ENCODE measurements at regions not wholly inside any gene's neighbourhood (a gene's known extent, or its start where the extent isn't known, plus 50 kb on each side); places are given as distances from the start of the nearest gene placed in this dataset.

DNA sequence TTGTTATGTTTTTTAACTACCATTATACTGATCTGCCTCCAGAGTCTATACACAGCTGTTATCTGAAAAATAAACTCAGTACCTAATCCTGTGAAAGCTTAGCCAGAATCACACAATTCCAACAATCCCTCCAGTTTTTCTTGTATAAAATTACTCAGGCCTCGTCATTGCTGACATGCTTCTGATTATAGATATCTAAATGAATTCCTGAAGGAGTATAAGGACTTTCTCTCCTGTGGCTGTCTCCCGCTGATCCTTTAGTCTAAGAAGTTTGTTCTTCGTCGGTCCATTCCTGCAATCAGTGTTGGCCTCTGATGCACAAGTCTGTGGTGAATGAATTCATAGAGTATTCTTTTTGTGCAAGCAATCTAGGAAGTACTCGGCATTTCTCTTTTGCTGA is 288.9 kb upstream of the SEMA3C start:
- no peak overlapping the region for H3K4me3 ChIP-seq (ENCODE audit: low read depth, low read length)
- DNase-seq (ENCODE audit: low read depth), result no peak
- TF ChIP-seq MYC (IDR thresholded peaks at IDR 0.05; ENCODE audit: low read depth, low read length) (no peak), POLR2A (IDR thresholded peaks at IDR 0.05; ENCODE audit: extremely low read depth, insufficient read length) (no peak)
- TF ChIP-seq, protein P1, sequence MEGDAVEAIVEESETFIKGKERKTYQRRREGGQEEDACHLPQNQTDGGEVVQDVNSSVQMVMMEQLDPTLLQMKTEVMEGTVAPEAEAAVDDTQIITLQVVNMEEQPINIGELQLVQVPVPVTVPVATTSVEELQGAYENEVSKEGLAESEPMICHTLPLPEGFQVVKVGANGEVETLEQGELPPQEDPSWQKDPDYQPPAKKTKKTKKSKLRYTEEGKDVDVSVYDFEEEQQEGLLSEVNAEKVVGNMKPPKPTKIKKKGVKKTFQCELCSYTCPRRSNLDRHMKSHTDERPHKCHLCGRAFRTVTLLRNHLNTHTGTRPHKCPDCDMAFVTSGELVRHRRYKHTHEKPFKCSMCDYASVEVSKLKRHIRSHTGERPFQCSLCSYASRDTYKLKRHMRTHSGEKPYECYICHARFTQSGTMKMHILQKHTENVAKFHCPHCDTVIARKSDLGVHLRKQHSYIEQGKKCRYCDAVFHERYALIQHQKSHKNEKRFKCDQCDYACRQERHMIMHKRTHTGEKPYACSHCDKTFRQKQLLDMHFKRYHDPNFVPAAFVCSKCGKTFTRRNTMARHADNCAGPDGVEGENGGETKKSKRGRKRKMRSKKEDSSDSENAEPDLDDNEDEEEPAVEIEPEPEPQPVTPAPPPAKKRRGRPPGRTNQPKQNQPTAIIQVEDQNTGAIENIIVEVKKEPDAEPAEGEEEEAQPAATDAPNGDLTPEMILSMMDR (IDR thresholded peaks at IDR 0.05; ENCODE audit: low read depth, low read length), result no peak
- TF ChIP-seq, protein P2, sequence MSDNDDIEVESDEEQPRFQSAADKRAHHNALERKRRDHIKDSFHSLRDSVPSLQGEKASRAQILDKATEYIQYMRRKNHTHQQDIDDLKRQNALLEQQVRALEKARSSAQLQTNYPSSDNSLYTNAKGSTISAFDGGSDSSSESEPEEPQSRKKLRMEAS (IDR thresholded peaks at IDR 0.05; ENCODE audit: low read depth, low read length), result no peak

DNA sequence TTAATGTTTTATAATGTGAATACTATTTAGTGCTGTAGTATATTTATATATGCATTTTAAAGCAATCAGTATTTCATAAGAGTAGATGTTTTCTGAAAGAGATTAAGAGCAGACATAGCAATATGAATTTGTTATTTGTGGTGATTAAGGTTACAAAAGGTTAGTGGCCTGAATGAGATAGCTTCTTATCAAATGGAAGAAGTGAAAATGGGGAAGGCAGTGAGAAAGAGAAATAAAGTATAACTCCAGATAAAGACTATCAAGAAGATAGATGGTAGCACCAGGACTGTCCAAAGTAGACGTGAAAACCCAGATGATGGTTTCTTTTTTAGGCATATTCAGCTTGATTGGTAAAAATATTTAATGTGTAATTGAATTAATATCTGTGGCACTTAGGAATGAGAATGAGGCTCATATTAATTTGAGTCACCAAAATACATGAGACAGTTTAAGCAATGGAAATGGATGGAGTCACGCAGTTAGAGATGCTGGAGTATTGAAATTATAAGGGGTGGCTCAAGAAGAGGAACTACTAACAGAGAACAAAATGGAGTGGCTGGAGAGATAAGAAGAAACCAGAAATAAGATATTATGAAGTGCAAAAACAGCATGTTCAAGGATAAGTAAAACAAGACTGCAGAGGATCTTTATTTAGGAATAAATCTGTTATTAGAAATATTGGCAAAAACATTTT is 288.0 kb upstream of the SEMA3C start:
- H3K4me3 ChIP-seq (ENCODE audit: low read depth, low read length), result no peak overlapping the region
- no peak for DNase-seq (ENCODE audit: low read depth)

DNA sequence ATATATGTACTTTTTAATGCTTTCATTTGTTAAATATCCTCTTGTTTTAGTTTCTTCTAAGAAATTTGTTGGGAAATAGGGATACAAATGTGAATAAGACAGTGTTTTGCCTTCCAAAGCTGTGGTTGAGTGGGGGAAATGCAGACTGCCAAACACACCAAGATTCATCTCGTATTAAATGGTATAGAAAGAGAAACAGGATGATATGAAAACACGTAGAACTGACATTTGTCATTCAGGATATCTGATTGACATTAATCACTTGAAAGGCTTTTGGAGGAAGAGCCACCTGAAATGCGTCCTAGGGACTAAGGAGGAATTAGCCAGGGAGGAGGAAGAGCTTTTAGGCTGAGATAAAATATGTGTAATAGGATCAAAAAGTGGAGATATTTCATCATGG is 287.4 kb upstream of the SEMA3C start:
- no peak for DNase-seq (ENCODE audit: low read depth)
- no peak overlapping the region for H3K4me3 ChIP-seq (ENCODE audit: low read depth, low read length)
- no peak for TF ChIP-seq POLR2A (IDR thresholded peaks at IDR 0.05; ENCODE audit: extremely low read depth, insufficient read length)
- TF ChIP-seq MYC (IDR thresholded peaks at IDR 0.05; ENCODE audit: low read depth, low read length), result no peak
- TF ChIP-seq, protein P1 (IDR thresholded peaks at IDR 0.05; ENCODE audit: low read depth, low read length), result no peak
- TF ChIP-seq, protein P2 (IDR thresholded peaks at IDR 0.05; ENCODE audit: low read depth, low read length), result no peak

More for the DNA sequence above, 288.0 kb upstream of the SEMA3C start:
- no peak for TF ChIP-seq POLR2A (IDR thresholded peaks at IDR 0.05; ENCODE audit: extremely low read depth, insufficient read length)

DNA sequence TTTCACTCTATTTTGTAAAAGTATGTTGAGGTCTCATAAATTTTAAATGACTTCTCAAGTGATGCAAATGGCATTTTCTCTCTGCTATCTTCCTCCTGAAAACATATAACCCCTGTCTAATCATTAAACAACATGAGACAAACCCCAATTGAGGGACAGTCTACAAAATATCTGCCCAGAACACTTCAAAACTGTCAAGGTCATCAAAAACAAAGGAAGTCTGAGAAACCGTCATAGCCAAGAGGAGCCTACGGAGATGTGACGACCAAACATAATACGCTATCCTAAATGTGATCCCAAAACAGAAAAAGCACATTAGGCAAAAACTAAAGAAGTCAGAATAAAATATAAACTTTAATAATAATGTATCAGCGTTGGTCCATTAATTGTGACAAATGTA is 282.3 kb upstream of the SEMA3C start:
- H3K4me3 ChIP-seq (ENCODE audit: low read depth, low read length), result no peak overlapping the region
- no peak for DNase-seq (ENCODE audit: low read depth)
- TF ChIP-seq, protein P2 (IDR thresholded peaks at IDR 0.05; ENCODE audit: low read depth, low read length), result no peak
- TF ChIP-seq, protein P1 (IDR thresholded peaks at IDR 0.05; ENCODE audit: low read depth, low read length), result no peak
- TF ChIP-seq POLR2A (IDR thresholded peaks at IDR 0.05; ENCODE audit: extremely low read depth, insufficient read length) (no peak), MYC (IDR thresholded peaks at IDR 0.05; ENCODE audit: low read depth, low read length) (no peak)

DNA sequence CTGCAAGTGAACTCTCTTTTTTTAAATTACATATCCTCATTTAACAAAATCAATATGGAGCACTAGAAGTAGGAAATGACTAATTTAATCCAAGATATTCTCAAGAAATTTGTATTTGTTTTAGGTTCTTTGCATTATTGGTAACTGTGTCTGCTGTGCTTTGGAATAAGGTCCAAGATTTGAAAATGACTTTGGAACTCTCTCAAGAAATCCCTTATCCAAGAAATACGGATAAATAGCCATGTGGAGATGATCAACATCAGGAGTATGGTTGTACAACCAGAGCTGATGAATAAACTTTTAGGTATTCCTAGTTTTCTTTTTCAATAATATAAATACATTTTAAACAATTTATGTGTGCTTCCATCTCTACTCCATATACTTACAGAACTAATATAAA is 279.9 kb upstream of the SEMA3C start:
- no peak for DNase-seq (ENCODE audit: low read depth)
- no peak for TF ChIP-seq POLR2A (IDR thresholded peaks at IDR 0.05; ENCODE audit: extremely low read depth, insufficient read length)
- TF ChIP-seq, protein P1 (IDR thresholded peaks at IDR 0.05; ENCODE audit: low read depth, low read length), result no peak
- H3K4me3 ChIP-seq (ENCODE audit: low read depth, low read length), result no peak overlapping the region

DNA sequence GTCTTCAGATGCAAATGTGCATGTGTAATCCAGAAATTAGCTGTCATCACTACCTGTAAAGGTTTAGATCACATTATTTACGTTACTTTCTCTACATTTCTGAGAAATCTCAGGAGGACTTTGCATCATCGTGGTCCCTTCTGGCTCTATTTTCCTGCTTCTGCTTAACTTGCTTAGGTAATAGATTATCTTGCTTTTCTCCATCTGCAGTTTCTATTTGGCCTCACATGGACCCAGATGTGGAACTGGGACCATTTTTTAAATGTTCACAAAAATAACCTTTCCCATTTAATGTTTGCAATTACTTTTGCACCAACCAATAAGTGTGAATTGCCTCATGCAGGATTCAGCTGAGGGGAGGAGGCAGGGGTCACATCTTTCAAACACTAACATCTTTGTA is 278.4 kb upstream of the SEMA3C start:
- TF ChIP-seq, protein P1 (IDR thresholded peaks at IDR 0.05; ENCODE audit: low read depth, low read length), result no peak
- TF ChIP-seq, protein P2 (IDR thresholded peaks at IDR 0.05; ENCODE audit: low read depth, low read length), result no peak
- TF ChIP-seq MYC (IDR thresholded peaks at IDR 0.05; ENCODE audit: low read depth, low read length) (no peak), POLR2A (IDR thresholded peaks at IDR 0.05; ENCODE audit: extremely low read depth, insufficient read length) (no peak)
- no peak for DNase-seq (ENCODE audit: low read depth)
- H3K4me3 ChIP-seq (ENCODE audit: low read depth, low read length), result no peak overlapping the region
